NCI-H2196 (cell line): ENCODE measurements at regions not wholly inside any gene's neighbourhood (a gene's known extent, or its start where the extent isn't known, plus 50 kb on each side); places are given as distances from the start of the nearest gene placed in this dataset.

Source experiments
- DNase-seq: peaks from one replicate; lab custom pipeline; 2025; ENCODE audit not compliant: unreplicated experiment; lab: John Stamatoyannopoulos, UW

DNA sequence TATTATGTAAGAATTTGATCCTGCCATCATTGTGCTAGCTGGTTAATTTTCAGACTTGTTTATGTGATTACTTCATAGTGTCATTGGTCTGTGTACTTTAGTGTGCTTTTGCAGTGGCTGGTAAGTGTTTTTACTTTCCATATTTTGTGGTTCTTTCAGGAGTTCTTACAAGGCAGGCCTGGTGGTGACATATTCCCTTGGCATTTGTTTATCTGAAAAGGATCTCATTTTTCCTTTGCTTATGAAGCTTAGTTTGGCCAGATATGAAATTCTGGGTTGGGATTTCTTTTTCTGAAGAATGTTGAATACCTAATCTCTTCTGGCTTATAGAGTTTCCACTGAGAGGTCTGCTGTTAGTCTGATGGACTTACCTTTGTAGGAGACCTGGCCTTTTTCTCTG, 72.8 kb upstream of the MC4R start:
- no peak for DNase-seq

DNA sequence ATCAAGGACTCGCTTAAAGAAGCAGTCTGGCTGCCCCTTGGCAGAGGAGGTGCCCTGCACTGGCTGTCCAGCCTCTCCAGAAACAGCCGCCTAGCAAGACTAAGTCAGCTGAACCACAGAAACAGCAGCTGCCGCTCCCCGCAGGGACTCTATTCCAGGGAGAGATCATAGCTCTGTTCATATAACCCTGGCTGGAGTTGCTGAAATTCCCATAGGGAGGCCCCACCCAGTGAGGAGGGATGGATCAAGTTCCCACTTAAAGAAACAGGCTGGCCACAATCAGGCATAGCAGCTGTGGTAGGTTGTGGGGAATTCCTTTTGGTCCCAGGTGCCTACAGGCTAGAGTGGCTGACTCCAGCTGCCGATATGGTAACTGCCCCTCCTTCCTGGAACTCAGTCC, 74.2 kb upstream of the MC4R start:
- no peak for DNase-seq

- no peak for DNase-seq
Observed at GRCh38 chr18:60448487-60449267, 76.1 kb upstream of the MC4R start.

- no peak for DNase-seq
Observed at GRCh38 chr18:60452421-60452820, 79.8 kb upstream of the MC4R start.

- DNase-seq, result no peak
Observed at GRCh38 chr18:60466677-60467076, 94.1 kb upstream of the MC4R start.

DNA sequence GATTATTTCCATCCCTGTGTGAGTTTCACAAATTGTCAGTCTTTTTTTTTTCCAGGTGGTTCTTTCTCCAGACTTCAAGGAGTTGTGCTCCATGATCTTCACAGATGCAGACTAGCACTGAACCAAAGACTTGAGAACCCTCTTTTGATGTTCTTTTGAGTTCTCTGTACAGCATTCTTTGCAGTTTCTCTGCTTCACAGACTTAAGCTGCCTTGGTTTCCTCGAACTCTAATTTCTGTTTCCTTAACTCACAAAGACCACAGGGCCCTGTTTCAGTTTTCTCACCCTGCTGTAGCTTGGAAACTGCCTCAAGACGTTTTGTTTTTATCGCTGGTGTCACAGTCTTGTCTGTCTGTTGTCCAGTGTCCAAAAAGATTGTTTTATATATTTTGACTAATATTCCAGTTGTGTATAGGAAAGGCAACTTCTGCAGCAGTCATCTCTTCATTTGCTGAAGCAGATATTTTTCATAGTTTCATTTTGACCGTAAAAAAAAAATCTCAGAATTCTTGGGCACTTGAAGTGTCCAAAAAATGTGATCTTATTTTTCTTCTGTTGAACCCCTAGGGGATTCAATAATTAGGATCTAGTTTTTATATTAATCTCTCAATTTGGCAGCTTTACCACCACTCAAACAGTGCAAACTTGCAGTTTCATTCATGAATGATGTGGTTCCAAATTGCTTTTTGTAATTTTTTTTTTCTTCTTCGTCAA, 97.0 kb upstream of the MC4R start:
- no peak for DNase-seq

GRCh38 chr18:60471652-60472051, 99.1 kb upstream of the MC4R start:
- peak; percentile 30 for DNase-seq

- no peak for DNase-seq
Observed at GRCh38 chr18:60485201-60485600, 112.6 kb upstream of the MC4R start.

DNA sequence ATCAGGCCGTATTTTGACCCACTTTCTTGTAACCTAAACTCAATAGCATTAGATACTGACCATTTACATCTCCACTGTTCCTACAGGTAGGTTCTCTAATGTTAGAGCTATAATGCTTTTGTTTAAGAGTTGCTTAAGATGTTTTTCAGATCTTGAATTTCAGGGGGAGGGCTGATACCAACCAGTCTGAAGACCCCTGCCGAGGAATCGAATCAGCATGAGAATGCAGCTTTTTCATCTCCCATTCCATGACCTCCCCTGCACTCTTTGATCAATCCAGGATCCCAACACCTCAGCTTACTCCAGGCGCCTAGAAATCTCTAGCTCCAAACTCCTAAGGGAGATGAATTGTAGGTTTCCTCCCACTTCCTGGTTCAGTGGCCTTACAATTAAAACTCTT, 120.5 kb upstream of the MC4R start:
- DNase-seq, result no peak

GRCh38 chr18:60499675-60500074, 127.1 kb upstream of the MC4R start:
- DNase-seq, result no peak

DNA sequence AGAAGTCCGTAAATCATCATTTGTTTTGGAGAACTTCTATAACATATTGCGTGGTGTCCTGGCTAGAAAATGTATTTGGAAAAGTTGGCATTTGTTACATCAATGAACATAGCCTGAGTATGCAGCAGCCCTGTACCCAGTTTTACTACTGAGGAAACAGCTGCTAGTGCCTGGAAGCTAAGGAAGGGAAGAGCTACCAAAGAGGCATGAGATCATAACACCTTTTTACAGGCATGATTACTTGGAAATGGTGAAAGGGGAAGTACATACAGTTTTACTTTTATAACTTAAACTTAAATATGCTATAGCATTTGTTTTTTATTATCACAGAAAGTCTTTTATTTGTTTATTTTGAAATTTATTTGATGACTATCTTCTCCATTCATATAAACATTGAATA, 128.4 kb upstream of the MC4R start:
- no peak for DNase-seq

DNA sequence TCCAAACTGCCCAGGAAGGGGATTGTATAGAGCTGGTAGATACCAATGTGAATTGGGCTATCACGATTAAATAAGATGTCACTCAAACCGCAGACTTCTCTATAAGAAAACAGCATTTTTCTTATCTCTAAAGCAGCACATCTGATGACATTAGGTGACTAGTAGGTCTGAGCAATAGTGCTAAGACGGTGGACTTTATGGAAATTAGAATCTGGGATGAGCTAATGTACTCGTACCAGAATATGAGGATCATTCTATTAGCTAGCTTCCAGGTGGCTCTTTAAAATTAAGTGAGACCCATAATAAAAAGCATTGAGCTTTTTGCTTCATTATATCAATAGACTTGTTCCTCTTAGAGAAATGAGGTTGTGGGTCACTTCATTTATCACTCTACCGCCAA, 130.0 kb upstream of the MC4R start:
- no peak for DNase-seq

- no peak for DNase-seq
Observed at GRCh38 chr18:60503199-60503598, 130.6 kb upstream of the MC4R start.

- DNase-seq, result no peak
Observed at GRCh38 chr18:60506190-60506589, 133.6 kb upstream of the MC4R start.

GRCh38 chr18:60506682-60507081, 134.1 kb upstream of the MC4R start:
- DNase-seq, result no peak

- DNase-seq, result no peak
Observed at GRCh38 chr18:60508108-60508507, 135.5 kb upstream of the MC4R start.

DNA sequence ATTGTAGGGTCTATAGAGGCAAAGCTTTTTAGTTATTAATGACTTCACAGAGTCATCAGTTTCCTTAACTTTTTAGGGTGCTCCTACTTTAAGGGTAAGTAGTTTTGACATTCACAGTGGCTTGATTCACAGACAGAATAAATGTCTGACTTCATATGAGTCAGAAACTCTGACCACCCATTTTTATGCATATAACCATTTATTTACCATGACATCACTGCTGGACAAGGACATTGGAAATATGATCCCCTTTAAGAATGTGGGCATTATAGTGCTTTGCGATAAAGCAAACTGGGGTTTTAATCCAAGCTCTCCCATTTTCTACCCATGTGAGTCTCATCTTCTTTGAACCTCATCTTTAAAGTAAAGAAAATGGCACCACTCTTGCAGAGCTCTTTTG, 162.0 kb upstream of the MC4R start:
- DNase-seq, result no peak

GRCh38 chr18:60537074-60537473, 164.5 kb upstream of the MC4R start:
- no peak for DNase-seq

GRCh38 chr18:60538891-60539290, 166.3 kb upstream of the MC4R start:
- no peak for DNase-seq

DNA sequence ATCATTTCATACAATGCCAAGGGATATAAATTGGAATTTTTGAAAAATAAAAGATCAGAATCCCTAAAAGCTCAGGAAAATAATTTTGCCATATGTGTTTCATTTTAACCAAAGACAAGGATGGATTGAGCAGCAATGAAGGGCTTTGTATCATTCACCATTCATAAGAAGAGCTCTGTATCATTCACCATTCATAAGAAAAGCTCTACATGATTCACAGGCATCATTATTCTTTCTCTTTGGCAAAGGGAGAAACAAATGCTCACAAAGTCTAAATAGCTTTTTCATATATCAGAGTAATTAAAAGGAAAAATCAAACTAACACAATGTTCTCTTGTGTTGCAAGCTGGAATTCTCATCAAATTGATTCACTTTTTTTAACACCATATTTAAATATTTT, 169.1 kb upstream of the MC4R start:
- no peak for DNase-seq

- DNase-seq, result no peak
Observed at GRCh38 chr18:60543646-60544045, 171.1 kb upstream of the MC4R start.

DNA sequence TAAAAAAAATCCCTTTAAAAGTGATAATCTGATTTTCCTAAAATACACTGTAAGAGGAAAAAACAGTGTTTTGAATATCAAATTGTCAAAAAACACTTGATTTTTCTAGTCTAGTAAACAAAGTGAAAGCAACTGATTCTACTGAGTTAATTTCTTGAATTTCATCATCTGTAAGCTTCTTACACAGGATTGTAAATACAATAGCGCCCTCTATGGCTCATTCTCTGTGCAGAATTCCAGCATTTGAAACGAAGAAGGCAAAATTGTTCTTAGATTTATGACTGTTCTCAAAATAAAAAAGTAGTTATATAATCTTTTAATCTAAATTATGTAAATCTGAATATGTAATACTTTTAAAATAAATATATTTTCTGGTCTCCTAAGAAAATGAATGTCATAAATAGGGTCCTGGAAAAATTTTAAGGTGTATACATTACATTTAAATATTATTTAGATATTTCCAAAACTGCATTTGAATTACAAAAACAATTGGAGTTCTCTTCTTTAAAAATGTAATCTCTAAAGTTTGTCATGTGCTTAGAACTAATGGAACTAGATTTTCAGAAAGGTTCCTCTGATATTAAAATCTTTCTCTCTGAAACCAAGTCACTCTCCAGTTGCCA, 176.9 kb upstream of the MC4R start:
- peak; percentile 81 for DNase-seq
